Activated CD4-positive, alpha-beta T cell treated with anti-CD3 and anti-CD28 coated beads, Interleukin-2, amount 50 U/mL, for 4 hours (primary cell): ENCODE measurements at regions not wholly inside any gene's neighbourhood (a gene's known extent, or its start where the extent isn't known, plus 50 kb on each side); places are given as distances from the start of the nearest gene placed in this dataset.
"Not testable (repeated sequence)": the region's sequence is repeated elsewhere in the genome, so short reads cannot be mapped to it uniquely, and the experiment has no call there.

Experiments
- DNase-seq, 2 experiments: peaks; one replicate each; pipeline ENCODE4 v3.0.0-alpha.2; 2020

GRCh38 chr3:6047016-6047415, 813.9 kb upstream of the GRM7 start:
- DNase-seq: no peak

- no peak for DNase-seq
Observed at GRCh38 chr3:6060251-6060650, 800.7 kb upstream of the GRM7 start.

- DNase-seq: no peak
Observed at GRCh38 chr3:6062261-6063187, 798.4 kb upstream of the GRM7 start.

GRCh38 chr3:6066397-6066796, 794.5 kb upstream of the GRM7 start:
- DNase-seq: no peak

- DNase-seq: not testable (repeated sequence)
Observed at GRCh38 chr3:6066868-6067578, 793.9 kb upstream of the GRM7 start.

GRCh38 chr3:6074952-6075351, 786.0 kb upstream of the GRM7 start:
- DNase-seq: no peak

- no peak for DNase-seq
Observed at GRCh38 chr3:6078436-6078835, 782.5 kb upstream of the GRM7 start.

GRCh38 chr3:6079011-6079410, 781.9 kb upstream of the GRM7 start:
- no peak for DNase-seq

GRCh38 chr3:6079561-6080179, 781.2 kb upstream of the GRM7 start:
- no peak for DNase-seq

- no peak for DNase-seq
Observed at GRCh38 chr3:6088433-6088832, 772.5 kb upstream of the GRM7 start.

- DNase-seq: no peak
Observed at GRCh38 chr3:6089780-6090179, 771.1 kb upstream of the GRM7 start.

GRCh38 chr3:6091262-6091661, 769.7 kb upstream of the GRM7 start:
- no peak for DNase-seq

- DNase-seq: no peak
Observed at GRCh38 chr3:6095006-6095405, 765.9 kb upstream of the GRM7 start.

- DNase-seq: no peak
Observed at GRCh38 chr3:6097021-6097420, 763.9 kb upstream of the GRM7 start.

- DNase-seq: no peak
Observed at GRCh38 chr3:6097556-6097955, 763.4 kb upstream of the GRM7 start.

- DNase-seq: no peak
Observed at GRCh38 chr3:6098516-6099157, 762.3 kb upstream of the GRM7 start.

GRCh38 chr3:6099458-6100075, 761.3 kb upstream of the GRM7 start:
- no peak for DNase-seq

GRCh38 chr3:6105187-6105586, 755.7 kb upstream of the GRM7 start:
- DNase-seq: no peak

GRCh38 chr3:6108957-6109356, 752.0 kb upstream of the GRM7 start:
- DNase-seq: no peak

- no peak for DNase-seq
Observed at GRCh38 chr3:6110451-6110850, 750.5 kb upstream of the GRM7 start.

GRCh38 chr3:6112546-6112945, 748.4 kb upstream of the GRM7 start:
- DNase-seq: no peak

- DNase-seq: no peak
Observed at GRCh38 chr3:6113338-6113737, 747.6 kb upstream of the GRM7 start.

GRCh38 chr3:6119367-6119766, 741.5 kb upstream of the GRM7 start:
- DNase-seq: no peak
